ENCODE measurements at regions not wholly inside any gene's neighbourhood (a gene's known extent, or its start where the extent isn't known, plus 50 kb on each side); places are given as distances from the start of the nearest gene placed in this dataset.

- H3K27ac ChIP-seq = no peak overlapping the region
- no peaks in the 10 kb centered on the region for H3K27me3 ChIP-seq
- H3K4me3 ChIP-seq = no peak overlapping the region
- H3K9me3 ChIP-seq = no peaks in the 10 kb centered on the region
- DNase-seq (ENCODE audit: extremely low spot score in 2 of 2) = no peak
- H3K36me3 ChIP-seq = no peaks in the 10 kb centered on the region
- intact Hi-C loops (cut with DNase I) = no loop called here
- H3K4me1 ChIP-seq = no peaks in the 10 kb centered on the region
- no peak for TF ChIP-seq CTCF (IDR thresholded peaks at IDR 0.05)
These were observed 295.7 kb downstream of the CHRM3 start for GRCh38 chr1:239682046-239682445.

GRCh38 chr1:239682960-239683359 lies 296.6 kb downstream of the CHRM3 start:
- no peak for DNase-seq (ENCODE audit: extremely low spot score in 2 of 2)
- H3K27ac ChIP-seq = no peak overlapping the region
- H3K9me3 ChIP-seq = no peaks in the 10 kb centered on the region
- H3K4me1 ChIP-seq = no peaks in the 10 kb centered on the region
- H3K27me3 ChIP-seq = no peaks in the 10 kb centered on the region
- H3K4me3 ChIP-seq = no peak overlapping the region
- intact Hi-C loops (cut with DNase I) = no loop called here
- TF ChIP-seq POLR2AphosphoS5 (IDR thresholded peaks at IDR 0.05; ENCODE audit: insufficient read depth in 1 of 2, low read depth in 1 of 2) (no peak), CTCF (IDR thresholded peaks at IDR 0.05) (no peak), POLR2A (IDR thresholded peaks at IDR 0.05) (no peak)
- H3K36me3 ChIP-seq = no peaks in the 10 kb centered on the region

- TF ChIP-seq CTCF (IDR thresholded peaks at IDR 0.05) = no peak
- no peak for TF ChIP-seq POLR2A (IDR thresholded peaks at IDR 0.05)
- TF ChIP-seq POLR2AphosphoS5 (IDR thresholded peaks at IDR 0.05; ENCODE audit: insufficient read depth in 1 of 2, low read depth in 1 of 2) = no peak
- Histone ChIP-seq H3K36me3 (no peaks in the 10 kb centered on the region), H3K4me1 (no peaks in the 10 kb centered on the region), H3K27me3 (no peaks in the 10 kb centered on the region), H3K9me3 (no peaks in the 10 kb centered on the region), H3K4me3 (no peak overlapping the region), H3K27ac (no peak overlapping the region)
- intact Hi-C loops (cut with DNase I) = no loop called here
- DNase-seq (ENCODE audit: extremely low spot score in 2 of 2) = no peak
These were observed 300.0 kb downstream of the CHRM3 start for GRCh38 chr1:239686386-239686785.

- H3K27ac ChIP-seq = no peak overlapping the region
- H3K27me3 ChIP-seq = no peaks in the 10 kb centered on the region
- intact Hi-C loops (cut with DNase I) = no loop called here
- H3K4me1 ChIP-seq = no peaks in the 10 kb centered on the region
- no peaks in the 10 kb centered on the region for H3K9me3 ChIP-seq
- TF ChIP-seq CTCF (IDR thresholded peaks at IDR 0.05) = no peak
- DNase-seq (ENCODE audit: extremely low spot score in 2 of 2) = no peak
- H3K4me3 ChIP-seq = no peak overlapping the region
- no peaks in the 10 kb centered on the region for H3K36me3 ChIP-seq
These were observed 309.9 kb downstream of the CHRM3 start for GRCh38 chr1:239696317-239696716.

- intact Hi-C loops (cut with DNase I) = no loop called here
- no peak for DNase-seq (ENCODE audit: extremely low spot score in 2 of 2)
- TF ChIP-seq POLR2AphosphoS5 (IDR thresholded peaks at IDR 0.05; ENCODE audit: insufficient read depth in 1 of 2, low read depth in 1 of 2) = no peak
- TF ChIP-seq POLR2A (IDR thresholded peaks at IDR 0.05) = no peak
- TF ChIP-seq CTCF (IDR thresholded peaks at IDR 0.05) = no peak
- no peaks in the 10 kb centered on the region for H3K4me1 ChIP-seq
- no peaks in the 10 kb centered on the region for H3K9me3 ChIP-seq
- no peak overlapping the region for H3K4me3 ChIP-seq
- H3K36me3 ChIP-seq = no peaks in the 10 kb centered on the region
- no peak overlapping the region for H3K27ac ChIP-seq
- H3K27me3 ChIP-seq = no peaks in the 10 kb centered on the region
These were observed 314.3 kb downstream of the CHRM3 start for GRCh38 chr1:239700667-239701066.

All from vagina (tissue), 2 donors.